MM.1S (cell line): ENCODE measurements at regions not wholly inside any gene's neighbourhood (a gene's known extent, or its start where the extent isn't known, plus 50 kb on each side); places are given as distances from the start of the nearest gene placed in this dataset.

ENCODE experiments used
- EZH2 ChIP-seq: fragments of 300-600 bp; sonication (generic); optimal IDR thresholded peaks from 2 replicates; pipeline ENCODE3; 2017; ENCODE audit warnings: low read depth, mild to moderate bottlenecking, antibody characterized with exemption, low read length, mixed read lengths
- EZH2phosphoT487 ChIP-seq: fragments of 300-600 bp; sonication (generic); IDR thresholded peaks from 2 replicates; pipeline ENCODE4 v1.6.1; 2018; ENCODE audit warnings: antibody characterized with exemption, low read length
- TF ChIP-seq, protein P1 (sequence below): fragments of 300-600 bp; sonication (generic); IDR thresholded peaks from 2 replicates; pipeline ENCODE4 v1.5.1; 2016; ENCODE audit warnings: antibody characterized with exemption, low read length, mixed read lengths

- TF ChIP-seq, protein P1, sequence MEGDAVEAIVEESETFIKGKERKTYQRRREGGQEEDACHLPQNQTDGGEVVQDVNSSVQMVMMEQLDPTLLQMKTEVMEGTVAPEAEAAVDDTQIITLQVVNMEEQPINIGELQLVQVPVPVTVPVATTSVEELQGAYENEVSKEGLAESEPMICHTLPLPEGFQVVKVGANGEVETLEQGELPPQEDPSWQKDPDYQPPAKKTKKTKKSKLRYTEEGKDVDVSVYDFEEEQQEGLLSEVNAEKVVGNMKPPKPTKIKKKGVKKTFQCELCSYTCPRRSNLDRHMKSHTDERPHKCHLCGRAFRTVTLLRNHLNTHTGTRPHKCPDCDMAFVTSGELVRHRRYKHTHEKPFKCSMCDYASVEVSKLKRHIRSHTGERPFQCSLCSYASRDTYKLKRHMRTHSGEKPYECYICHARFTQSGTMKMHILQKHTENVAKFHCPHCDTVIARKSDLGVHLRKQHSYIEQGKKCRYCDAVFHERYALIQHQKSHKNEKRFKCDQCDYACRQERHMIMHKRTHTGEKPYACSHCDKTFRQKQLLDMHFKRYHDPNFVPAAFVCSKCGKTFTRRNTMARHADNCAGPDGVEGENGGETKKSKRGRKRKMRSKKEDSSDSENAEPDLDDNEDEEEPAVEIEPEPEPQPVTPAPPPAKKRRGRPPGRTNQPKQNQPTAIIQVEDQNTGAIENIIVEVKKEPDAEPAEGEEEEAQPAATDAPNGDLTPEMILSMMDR, result no peak
- no peak for TF ChIP-seq EZH2
- no peak for TF ChIP-seq EZH2phosphoT487
Observed at GRCh38 chr5:17890501-17890900, 256.2 kb downstream of the TAF11L14 start.
